ENCODE measurements at regions not wholly inside any gene's neighbourhood (a gene's known extent, or its start where the extent isn't known, plus 50 kb on each side); places are given as distances from the start of the nearest gene placed in this dataset.

DNA sequence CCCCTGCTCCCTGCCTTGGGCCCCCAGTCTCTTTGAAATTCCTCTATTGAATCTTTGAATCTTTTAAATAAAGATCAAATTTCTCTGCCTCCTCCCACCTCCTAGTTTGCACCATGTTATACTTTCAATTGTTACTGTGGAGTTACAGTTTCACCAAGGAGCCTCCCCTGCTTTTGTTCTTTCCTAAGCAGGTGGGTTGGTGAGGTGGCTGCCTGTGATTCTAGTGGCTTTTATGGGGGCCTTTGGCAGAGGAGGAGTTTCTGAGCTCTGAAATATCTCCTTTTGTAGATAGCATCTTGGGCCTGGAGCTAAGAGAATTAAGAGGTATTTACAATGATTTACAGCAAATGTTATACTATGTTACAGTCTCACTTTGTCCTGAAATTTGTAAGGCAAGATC lies 133.8 kb upstream of the STX18 start:
- intact Hi-C loops (cut with micrococcal nuclease): loop anchor here (5.0 to 10.0 kb wide), 2 partner anchors 182 to 319 kb away; partner anchors contain the start of gene MSX1
- POLR2A ChIA-PET: no interaction called here
- TF ChIP-seq ELF1 (IDR thresholded peaks at IDR 0.05; ENCODE audit: borderline replicate concordance, low read depth): no peak
- TF ChIP-seq ZFX (IDR thresholded peaks at IDR 0.05): no peak
- no peak for TF ChIP-seq EZH2 (IDR thresholded peaks at IDR 0.05)
- TF ChIP-seq, protein P1, sequence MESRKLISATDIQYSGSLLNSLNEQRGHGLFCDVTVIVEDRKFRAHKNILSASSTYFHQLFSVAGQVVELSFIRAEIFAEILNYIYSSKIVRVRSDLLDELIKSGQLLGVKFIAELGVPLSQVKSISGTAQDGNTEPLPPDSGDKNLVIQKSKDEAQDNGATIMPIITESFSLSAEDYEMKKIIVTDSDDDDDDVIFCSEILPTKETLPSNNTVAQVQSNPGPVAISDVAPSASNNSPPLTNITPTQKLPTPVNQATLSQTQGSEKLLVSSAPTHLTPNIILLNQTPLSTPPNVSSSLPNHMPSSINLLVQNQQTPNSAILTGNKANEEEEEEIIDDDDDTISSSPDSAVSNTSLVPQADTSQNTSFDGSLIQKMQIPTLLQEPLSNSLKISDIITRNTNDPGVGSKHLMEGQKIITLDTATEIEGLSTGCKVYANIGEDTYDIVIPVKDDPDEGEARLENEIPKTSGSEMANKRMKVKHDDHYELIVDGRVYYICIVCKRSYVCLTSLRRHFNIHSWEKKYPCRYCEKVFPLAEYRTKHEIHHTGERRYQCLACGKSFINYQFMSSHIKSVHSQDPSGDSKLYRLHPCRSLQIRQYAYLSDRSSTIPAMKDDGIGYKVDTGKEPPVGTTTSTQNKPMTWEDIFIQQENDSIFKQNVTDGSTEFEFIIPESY (IDR thresholded peaks at IDR 0.05; ENCODE audit: extremely low read depth, insufficient replicate concordance, low read length): no peak
- TF ChIP-seq, protein P2, sequence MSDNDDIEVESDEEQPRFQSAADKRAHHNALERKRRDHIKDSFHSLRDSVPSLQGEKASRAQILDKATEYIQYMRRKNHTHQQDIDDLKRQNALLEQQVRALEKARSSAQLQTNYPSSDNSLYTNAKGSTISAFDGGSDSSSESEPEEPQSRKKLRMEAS (IDR thresholded peaks at IDR 0.05): no peak
- no peak overlapping the region for H3K27ac ChIP-seq (ENCODE audit: low read depth, low read length)
- no peak overlapping the region for H3K9ac ChIP-seq (ENCODE audit: low read length)
- no peaks in the 10 kb centered on the region for H3K9me2 ChIP-seq (ENCODE audit: insufficient read depth)
- H3K27me3 ChIP-seq (ENCODE audit: insufficient read depth, low read length): no peaks in the 10 kb centered on the region
- ATAC-seq (no peak), DNase-seq (ENCODE audit: low read depth, low spot score) (no peak)
- CTCF ChIA-PET: no interaction called here
- peaks cover 24 to 33% of the 10 kb centered on the region in 2 experiments for H3K4me1 ChIP-seq (ENCODE audit: control insufficient read depth in 1 of 2, insufficient read depth in 2 of 2, low read length in 2 of 2)
- no peak overlapping the region for H3K4me2 ChIP-seq (ENCODE audit: low read length)
- no peaks in the 10 kb centered on the region for H4K20me1 ChIP-seq (ENCODE audit: insufficient read depth)
- no peaks in the 10 kb centered on the region for H3K79me2 ChIP-seq (ENCODE audit: insufficient read depth, low read length)
- BruUV-seq (replicated peaks): no TSS peak
- no peaks in the 10 kb centered on the region for H3K9me3 ChIP-seq (ENCODE audit: control insufficient read depth in 1 of 2, insufficient read depth in 1 of 2, low read depth in 1 of 2, low read length in 2 of 2)
- RAD21 ChIA-PET (ENCODE audit: low non-redundant PET in 1 of 2, low total read pairs in 2 of 2, uncharacterized antibody in 2 of 2, unreplicated experiment in 2 of 2): no interaction called here
- no peaks in the 10 kb centered on the region for H3K36me3 ChIP-seq (ENCODE audit: control insufficient read depth in 1 of 2, insufficient read depth in 2 of 2, low read length in 2 of 2)
- no peak overlapping the region for H3K4me3 ChIP-seq (replicated peaks in 1 of 2; ENCODE audit: low read depth in 1 of 2, low read length in 2 of 2)
- H2AFZ ChIP-seq (ENCODE audit: low read depth, low read length, poor library complexity, severe bottlenecking): no peak overlapping the region

DNA sequence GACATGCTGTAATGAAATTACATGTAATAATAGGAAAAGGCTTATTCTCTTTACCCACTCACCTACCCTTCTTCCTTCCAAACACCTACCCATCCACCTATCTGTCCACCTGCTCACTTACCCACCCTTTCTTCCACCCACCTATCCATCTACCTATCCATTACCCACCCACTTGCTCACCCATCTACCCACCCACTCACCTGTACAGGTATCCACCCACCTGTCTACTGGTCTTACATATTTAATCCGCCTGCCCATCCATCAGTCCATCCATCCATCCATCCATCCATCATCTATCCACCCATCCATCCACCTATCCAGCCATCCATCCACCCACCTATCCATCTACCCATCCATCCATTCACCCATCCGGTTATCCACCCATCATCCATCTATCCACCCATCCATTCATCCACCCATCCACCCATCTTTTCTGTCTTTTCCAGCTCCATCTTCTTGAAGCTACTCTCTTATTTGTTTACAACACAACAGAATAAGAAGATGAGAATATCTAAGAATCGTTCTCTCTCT lies 133.3 kb upstream of the STX18 start:
- intact Hi-C loops (cut with micrococcal nuclease): loop anchor here (5.0 to 10.0 kb wide), 2 partner anchors 182 to 320 kb away; partner anchors contain the start of gene MSX1
- Histone ChIP-seq H4K20me1 (ENCODE audit: insufficient read depth) (no peaks in the 10 kb centered on the region), H3K4me1 (ENCODE audit: control insufficient read depth in 1 of 2, insufficient read depth in 2 of 2, low read length in 2 of 2) (peaks cover 24 to 35% of the 10 kb centered on the region in 2 experiments), H3K27ac (ENCODE audit: low read depth, low read length) (no peak overlapping the region), H3K36me3 (ENCODE audit: control insufficient read depth in 1 of 2, insufficient read depth in 2 of 2, low read length in 2 of 2) (no peaks in the 10 kb centered on the region), H3K27me3 (ENCODE audit: insufficient read depth, low read length) (no peaks in the 10 kb centered on the region), H3K79me2 (ENCODE audit: insufficient read depth, low read length) (no peaks in the 10 kb centered on the region), H3K4me2 (ENCODE audit: low read length) (no peak overlapping the region), H3K9me2 (ENCODE audit: insufficient read depth) (no peaks in the 10 kb centered on the region), H3K9me3 (ENCODE audit: control insufficient read depth in 1 of 2, insufficient read depth in 1 of 2, low read depth in 1 of 2, low read length in 2 of 2) (no peaks in the 10 kb centered on the region), H3K9ac (ENCODE audit: low read length) (no peak overlapping the region), H3K4me3 (replicated peaks in 1 of 2; ENCODE audit: low read depth in 1 of 2, low read length in 2 of 2) (no peak overlapping the region), H2AFZ (ENCODE audit: low read depth, low read length, poor library complexity, severe bottlenecking) (no peak overlapping the region)
- ChIA-PET RAD21 (ENCODE audit: low non-redundant PET in 1 of 2, low total read pairs in 2 of 2, uncharacterized antibody in 2 of 2, unreplicated experiment in 2 of 2) (no interaction called here), POLR2A (no interaction called here), CTCF (no interaction called here)
- ATAC-seq (no peak), DNase-seq (ENCODE audit: low read depth, low spot score) (no peak)
- TF ChIP-seq JUND (IDR thresholded peaks at IDR 0.05): no peak
- BruUV-seq (replicated peaks): no TSS peak
